NCI-H748 (cell line): ENCODE measurements at regions not wholly inside any gene's neighbourhood (a gene's known extent, or its start where the extent isn't known, plus 50 kb on each side); places are given as distances from the start of the nearest gene placed in this dataset.
A peak's percentile ranks its signal among the peaks of the same experiment; 100 is the strongest.

ENCODE experiments used
- DNase-seq: peaks from one replicate; lab custom pipeline; 2025; ENCODE audit not compliant: unreplicated experiment; lab: John Stamatoyannopoulos, UW

- no peak for DNase-seq
Observed at GRCh38 chr13:104321756-104322155, 1255.5 kb upstream of the SLC10A2 start.

- no peak for DNase-seq
Observed at GRCh38 chr13:104320446-104320845, 1254.2 kb upstream of the SLC10A2 start.

DNA sequence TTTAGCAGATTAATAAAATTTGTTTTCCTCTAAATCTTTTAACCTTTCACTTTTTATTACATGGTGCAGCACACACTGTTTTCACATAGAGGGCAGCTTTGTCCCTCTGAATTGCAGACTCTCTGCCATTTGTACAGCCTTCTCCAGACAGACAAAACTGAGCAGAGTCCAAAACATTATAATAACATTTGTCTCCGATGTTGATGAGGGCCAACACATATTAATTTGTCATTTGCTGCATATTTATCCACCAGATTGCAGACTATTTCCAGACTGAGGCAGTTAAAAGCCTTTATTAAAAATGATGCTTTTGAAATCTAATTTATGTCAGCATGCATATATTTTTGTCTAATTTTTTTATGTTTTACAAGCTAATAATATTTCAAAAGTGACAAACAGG lies 1251.9 kb upstream of the SLC10A2 start:
- no peak for DNase-seq

- no peak for DNase-seq
Observed at GRCh38 chr13:104315606-104316005, 1249.4 kb upstream of the SLC10A2 start.

DNA sequence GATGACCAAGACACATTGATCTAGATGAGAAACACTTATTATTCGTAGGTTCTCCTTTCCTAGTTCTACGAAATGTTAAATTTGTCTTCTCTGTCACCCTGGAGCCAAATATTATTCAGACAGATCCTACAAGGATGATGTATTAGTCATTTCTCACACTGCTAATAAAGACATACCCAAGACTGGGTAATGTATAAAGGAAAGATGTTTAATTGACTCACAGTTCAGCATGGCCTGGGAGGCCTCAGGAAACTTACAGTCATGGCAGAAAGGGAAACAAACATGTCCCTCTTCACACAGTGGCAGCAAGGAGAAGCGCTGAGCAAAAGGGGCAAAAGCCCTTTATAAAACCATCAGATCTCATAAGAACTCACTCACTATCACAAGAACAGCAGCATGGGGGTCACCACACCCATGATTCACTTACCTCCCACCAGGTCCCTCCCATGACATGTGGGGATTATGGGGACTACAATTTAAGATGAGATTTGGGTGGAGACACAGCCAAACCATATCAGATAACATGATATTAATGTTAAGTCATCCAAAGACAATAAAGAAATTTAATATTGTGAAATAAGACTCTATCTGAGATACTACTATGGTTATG lies 1248.8 kb upstream of the SLC10A2 start:
- DNase-seq = no peak

GRCh38 chr13:104314321-104314720 lies 1248.1 kb upstream of the SLC10A2 start:
- DNase-seq = no peak

- DNase-seq = no peak
Observed at GRCh38 chr13:104310861-104311260, 1244.6 kb upstream of the SLC10A2 start.

DNA sequence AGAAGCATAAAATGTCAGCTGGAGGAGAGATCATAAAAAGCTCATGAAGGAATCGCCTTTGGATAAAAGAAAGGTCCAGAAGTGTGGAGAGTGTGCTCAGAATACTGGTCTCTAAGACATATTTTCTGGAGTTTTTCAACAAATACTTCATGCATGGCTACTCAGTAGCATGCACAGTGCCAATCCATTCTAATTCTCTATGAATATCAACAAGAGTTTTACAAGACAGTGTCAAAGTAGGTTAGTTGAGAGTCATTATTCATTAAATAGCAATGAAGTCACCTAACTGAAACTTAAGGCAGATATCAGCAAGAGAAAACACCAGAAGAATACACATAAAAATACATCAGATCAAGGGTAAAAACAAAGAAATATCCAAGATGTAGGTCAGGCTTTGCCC lies 1243.2 kb upstream of the SLC10A2 start:
- no peak for DNase-seq

- DNase-seq = no peak
Observed at GRCh38 chr13:104301171-104301975, 1235.2 kb upstream of the SLC10A2 start.

GRCh38 chr13:104297075-104297474 lies 1230.9 kb upstream of the SLC10A2 start:
- no peak for DNase-seq

DNA sequence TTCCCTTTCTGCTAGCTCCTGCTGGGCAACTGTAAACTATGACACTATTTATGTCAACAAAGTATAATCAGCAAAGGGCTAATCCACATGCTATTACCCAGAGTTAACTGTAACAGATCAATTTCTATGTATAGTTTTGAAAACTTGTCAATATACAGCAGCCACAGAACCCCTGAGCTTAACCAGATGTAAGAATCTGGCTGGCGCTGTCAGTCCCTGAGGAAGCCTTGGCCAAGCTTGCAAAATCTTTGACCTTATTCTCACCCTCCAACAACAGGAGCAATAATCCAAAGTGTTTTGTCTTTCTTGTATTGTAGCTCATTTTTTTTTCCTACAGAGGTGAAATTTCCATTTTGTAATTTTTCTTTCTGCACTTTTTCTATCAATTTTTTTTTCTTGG lies 1230.1 kb upstream of the SLC10A2 start:
- no peak for DNase-seq

- DNase-seq = no peak
Observed at GRCh38 chr13:104295537-104295936, 1229.3 kb upstream of the SLC10A2 start.

- no peak for DNase-seq
Observed at GRCh38 chr13:104289400-104289799, 1223.2 kb upstream of the SLC10A2 start.

GRCh38 chr13:104288496-104288895 lies 1222.3 kb upstream of the SLC10A2 start:
- no peak for DNase-seq

GRCh38 chr13:104286566-104287290 lies 1220.5 kb upstream of the SLC10A2 start:
- peak; percentile 27 for DNase-seq

DNA sequence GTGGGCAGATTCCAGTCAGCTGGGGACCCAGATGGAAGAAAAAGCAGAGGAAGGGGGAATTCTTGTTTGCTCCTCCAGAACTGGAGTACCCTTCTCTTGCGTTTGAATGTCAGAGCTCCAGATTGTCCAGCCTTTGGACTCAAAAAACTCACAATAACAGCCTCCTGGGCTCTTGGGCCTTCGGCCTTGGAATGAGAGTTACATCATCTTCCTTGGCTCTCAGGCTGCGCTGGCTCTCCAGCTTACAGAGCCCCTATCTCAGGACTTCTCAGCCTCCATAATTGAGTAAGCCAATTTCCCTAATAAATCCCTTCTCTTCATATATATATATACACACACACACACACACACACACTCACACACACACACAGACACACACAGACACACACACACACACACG lies 1215.7 kb upstream of the SLC10A2 start:
- no peak for DNase-seq

DNA sequence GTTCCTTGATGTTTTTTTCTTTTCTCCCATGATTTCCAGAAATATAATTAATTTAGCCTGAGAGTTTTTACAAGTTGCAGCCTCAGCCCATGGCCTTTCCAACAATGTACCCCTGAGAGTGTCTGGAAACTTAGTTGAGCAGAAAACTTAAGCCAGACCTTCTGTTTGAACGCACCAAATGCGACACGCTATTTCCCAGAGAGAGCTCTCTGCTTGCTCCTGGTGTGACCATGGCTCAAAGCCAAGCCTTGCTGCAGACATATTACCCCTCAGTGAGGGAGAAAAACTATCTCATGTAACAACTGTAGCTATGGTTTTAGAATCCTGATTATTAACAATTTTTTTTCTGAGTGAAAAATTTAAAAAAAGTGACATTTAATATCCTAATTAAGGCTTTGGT lies 1204.5 kb upstream of the SLC10A2 start:
- no peak for DNase-seq

DNA sequence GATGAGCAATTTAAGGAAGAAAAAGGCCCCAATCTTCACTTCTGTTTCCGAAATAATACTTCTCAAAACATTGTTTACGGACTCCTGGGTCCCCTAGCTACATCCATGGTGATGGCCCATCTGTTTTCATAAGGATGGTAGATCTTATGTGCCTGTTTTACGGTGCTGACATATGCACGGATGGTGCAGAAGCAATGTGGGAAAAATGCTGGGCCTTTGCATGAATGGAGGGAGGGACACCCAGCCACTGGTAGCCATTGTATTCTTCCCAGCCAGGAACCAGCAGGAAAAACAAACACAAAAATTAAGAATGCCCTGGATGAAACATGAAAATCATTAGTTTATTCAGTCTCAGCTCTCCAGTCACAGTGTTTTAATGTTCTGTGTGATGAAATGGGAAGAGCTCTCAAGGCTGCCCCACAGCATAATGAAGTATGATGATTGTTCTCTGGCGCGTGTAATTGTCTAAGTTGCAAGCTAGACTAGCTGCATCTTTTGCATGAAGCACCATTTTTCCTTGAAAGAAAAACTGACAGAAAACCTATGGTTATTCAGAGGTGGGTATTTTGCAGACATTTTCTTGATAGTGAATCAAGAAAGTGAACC lies 1201.1 kb upstream of the SLC10A2 start:
- DNase-seq = no peak

DNA sequence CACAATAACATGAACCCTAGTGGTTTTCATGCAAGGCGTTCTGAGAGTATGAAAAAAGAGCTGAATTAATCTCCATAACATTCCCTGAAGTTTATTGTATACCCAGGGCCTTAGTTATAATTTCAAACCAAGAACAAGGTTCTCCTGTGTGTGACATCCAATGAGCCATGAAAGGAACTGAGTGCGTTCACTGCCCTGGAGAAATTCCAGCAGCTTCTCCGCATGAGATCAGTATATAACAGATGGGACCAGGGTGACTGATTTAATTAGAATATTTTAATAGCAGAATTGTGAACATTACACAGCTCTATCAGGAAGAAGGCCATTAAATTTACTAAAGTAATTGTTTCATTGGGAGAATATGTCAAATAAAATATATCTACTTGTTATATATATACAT lies 1190.5 kb upstream of the SLC10A2 start:
- no peak for DNase-seq

DNA sequence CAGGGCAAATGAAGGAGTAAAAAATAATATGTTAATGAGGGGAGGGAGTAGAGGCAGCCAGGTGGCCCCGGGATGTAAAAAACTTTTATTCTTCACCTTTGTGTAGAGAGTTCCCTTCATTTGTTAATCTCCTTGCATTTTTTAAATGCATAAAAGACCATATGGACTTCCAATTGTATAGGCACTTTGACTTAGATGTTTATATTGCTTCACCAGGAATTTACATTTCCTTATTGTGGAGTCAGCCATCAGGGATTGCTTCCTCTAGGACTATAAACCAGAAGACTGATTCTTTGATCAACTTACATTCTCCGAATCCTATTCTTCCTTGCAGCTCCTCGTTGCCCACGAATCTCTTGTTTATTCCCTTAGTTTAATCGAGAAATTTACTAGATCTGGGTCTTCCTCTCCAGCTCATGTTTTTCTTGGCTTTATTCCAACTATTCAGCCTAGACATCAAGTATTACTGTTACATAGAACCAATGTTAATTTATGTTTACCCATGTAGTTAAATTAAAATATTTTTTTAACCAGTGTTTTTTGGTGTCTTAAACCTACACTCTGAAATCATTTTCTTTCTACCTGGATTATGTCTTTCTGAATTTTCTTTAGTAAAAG lies 1187.0 kb upstream of the SLC10A2 start:
- DNase-seq = peak; percentile 17

- no peak for DNase-seq
Observed at GRCh38 chr13:104251931-104252330, 1185.7 kb upstream of the SLC10A2 start.
